ENCODE measurements at regions not wholly inside any gene's neighbourhood (a gene's known extent, or its start where the extent isn't known, plus 50 kb on each side); places are given as distances from the start of the nearest gene placed in this dataset.

DNA sequence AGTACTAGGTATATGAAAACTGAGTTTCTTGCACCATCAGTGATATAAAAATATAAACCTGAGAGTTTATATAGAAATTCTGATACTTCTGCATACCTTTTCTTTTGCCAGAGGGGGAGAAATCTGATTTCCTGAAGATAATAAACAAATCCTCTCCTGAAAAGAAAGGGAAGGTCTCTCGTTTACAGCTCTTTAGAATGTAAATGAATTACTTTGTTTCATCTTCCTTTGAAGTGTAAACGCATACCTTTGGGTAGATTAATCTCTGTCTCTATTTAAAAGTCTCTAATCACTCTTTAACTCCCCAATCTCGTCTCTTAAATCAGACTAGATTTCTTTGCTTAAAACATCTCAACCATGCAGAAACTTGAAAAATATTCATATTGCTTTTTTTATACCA, 1092.9 kb downstream of the SLITRK5 start:
- TF ChIP-seq POLR2AphosphoS5 (IDR thresholded peaks at IDR 0.05; ENCODE audit: borderline replicate concordance, low read depth, low read length) (no peak), EZH2 (IDR thresholded peaks at IDR 0.05) (no peak)
